SU-DHL-6 (cell line): ENCODE measurements at regions not wholly inside any gene's neighbourhood (a gene's known extent, or its start where the extent isn't known, plus 50 kb on each side); places are given as distances from the start of the nearest gene placed in this dataset.

Source experiments
- CTCF ChIP-seq: fragments of 200-600 bp; sonication (generic); IDR thresholded peaks from one replicate; pipeline ENCODE4 v1.5.1; 2017; ENCODE audit warnings: antibody characterized with exemption, mild to moderate bottlenecking, low read length, moderate library complexity; ENCODE audit not compliant: insufficient read depth, poor library complexity, severe bottlenecking
- EZH2phosphoT487 ChIP-seq: fragments of 200-600 bp; sonication (generic), shearing (Covaris generic); conservative IDR thresholded peaks from 2 replicates; pipeline ENCODE4 v1.6.1; 2018; ENCODE audit warnings: mild to moderate bottlenecking, antibody characterized with exemption, low read length, moderate library complexity, mixed read lengths

- TF ChIP-seq CTCF = no peak
- TF ChIP-seq EZH2phosphoT487 = no peak
Measured at GRCh38 chr2:195473862-195474261, 183.2 kb upstream of the SLC39A10 start.
